NCI-H146 treated with DMSO at 0.1 percent for 48 hours (cell line): ENCODE measurements at regions not wholly inside any gene's neighbourhood (a gene's known extent, or its start where the extent isn't known, plus 50 kb on each side); places are given as distances from the start of the nearest gene placed in this dataset.
A peak's percentile ranks its signal among the peaks of the same experiment; 100 is the strongest.
"Not testable (repeated sequence)": the region's sequence is repeated elsewhere in the genome, so short reads cannot be mapped to it uniquely, and the experiment has no call there.

Source experiments
- DNase-seq: peaks from one replicate; lab custom pipeline; 2025; ENCODE audit not compliant: unreplicated experiment; lab: John Stamatoyannopoulos, UW

- DNase-seq: no peak
These were observed 1614.6 kb downstream of the PCDH9 start for GRCh38 chr13:65615506-65615905.

- no peak for DNase-seq
These were observed 1617.1 kb downstream of the PCDH9 start for GRCh38 chr13:65613004-65613403.

GRCh38 chr13:65609350-65609749 is 1620.8 kb downstream of the PCDH9 start:
- no peak for DNase-seq

GRCh38 chr13:65606622-65607021 is 1623.5 kb downstream of the PCDH9 start:
- no peak for DNase-seq

- no peak for DNase-seq
These were observed 1624.7 kb downstream of the PCDH9 start for GRCh38 chr13:65605396-65605795.

- no peak for DNase-seq
These were observed 1627.0 kb downstream of the PCDH9 start for GRCh38 chr13:65603160-65603559.

- no peak for DNase-seq
These were observed 1628.3 kb downstream of the PCDH9 start for GRCh38 chr13:65601855-65602254.

- no peak for DNase-seq
These were observed 1629.4 kb downstream of the PCDH9 start for GRCh38 chr13:65600702-65601101.

GRCh38 chr13:65597839-65598818 is 1632.0 kb downstream of the PCDH9 start:
- DNase-seq: no peak

GRCh38 chr13:65595916-65596315 is 1634.2 kb downstream of the PCDH9 start:
- no peak for DNase-seq

GRCh38 chr13:65594298-65594781 is 1635.8 kb downstream of the PCDH9 start:
- DNase-seq: no peak

GRCh38 chr13:65593298-65593874 is 1636.8 kb downstream of the PCDH9 start:
- DNase-seq: no peak

- no peak for DNase-seq
These were observed 1637.4 kb downstream of the PCDH9 start for GRCh38 chr13:65592731-65593130.

- DNase-seq: no peak
These were observed 1644.8 kb downstream of the PCDH9 start for GRCh38 chr13:65585346-65585745.

- DNase-seq: no peak
These were observed 1646.0 kb downstream of the PCDH9 start for GRCh38 chr13:65584126-65584525.

- DNase-seq: no peak
These were observed 1648.0 kb downstream of the PCDH9 start for GRCh38 chr13:65582160-65582559.

- DNase-seq: not testable (repeated sequence)
These were observed 1665.6 kb downstream of the PCDH9 start for GRCh38 chr13:65564561-65564960.

GRCh38 chr13:65562305-65562704 is 1667.8 kb downstream of the PCDH9 start:
- DNase-seq: no peak

GRCh38 chr13:65560936-65561335 is 1669.2 kb downstream of the PCDH9 start:
- no peak for DNase-seq

- DNase-seq: peak; percentile 93
These were observed 1674.2 kb downstream of the PCDH9 start for GRCh38 chr13:65555962-65556361.

GRCh38 chr13:65553096-65553727 is 1676.9 kb downstream of the PCDH9 start:
- no peak for DNase-seq

GRCh38 chr13:65551208-65551607 is 1678.9 kb downstream of the PCDH9 start:
- no peak for DNase-seq
